A549 (cell line): ENCODE measurements at regions not wholly inside any gene's neighbourhood (a gene's known extent, or its start where the extent isn't known, plus 50 kb on each side); places are given as distances from the start of the nearest gene placed in this dataset.

Experiments
- ATAC-seq, 2 experiments: fragments of 200-7000 bp in 1 of 2; fragments of >200 bp in 1 of 2; cut with Nextera tagmentation in 1 of 2; cut with Tn5 transposase in 1 of 2; 3 replicates each; pipeline versions ENCODE4 v1.8.0 to v1.9.1; 2018 to 2020; ENCODE audit warnings: mild to moderate bottlenecking in 1 of 2, moderate library complexity in 1 of 2
- CTCF ChIA-PET: fragments of 300-600 bp; sonication (Branson Sonifier 250); formaldehyde crosslinking; extraction: SDS; loops from one replicate; lab custom pipeline; 2021; ENCODE audit warnings: antibody characterized with exemption, inconsistent platforms; lab: Yijun Ruan, JAX
- POLR2A ChIA-PET: fragments of 350-600 bp; formaldehyde crosslinking; extraction: SDS; loops from one replicate; lab custom pipeline; 2021; ENCODE audit warnings: antibody characterized with exemption, inconsistent platforms; lab: Yijun Ruan, JAX
- DNase-seq, 2 experiments: peaks; one replicate each; pipeline versions ENCODE4 v3.0.0 to v3.0.0-alpha.2; 2011 to 2016; ENCODE audit warnings: low read depth in 1 of 2, low spot score in 1 of 2
- FAIRE-seq: peaks from 2 replicates; lab custom pipeline; 2011; peaks lifted over from hg19 to GRCh38; lab: Jason Lieb, UNC
- H3K27ac ChIP-seq, 2 experiments: fragments of >200 bp; sonication (Bioruptor Twin); formaldehyde crosslinking; 3 replicates each; pipeline ENCODE4 v1.5.1; 2016 to 2017
- H3K4me1 ChIP-seq: fragments of >200 bp; sonication (Bioruptor Twin); formaldehyde crosslinking; 3 replicates; pipeline ENCODE4 v1.6.1; 2016
- H3K4me2 ChIP-seq: fragments of >200 bp; sonication (Bioruptor Twin); formaldehyde crosslinking; 3 replicates; pipeline ENCODE4 v1.6.1; 2016
- H3K4me3 ChIP-seq: fragments of >200 bp; sonication (Bioruptor Twin); formaldehyde crosslinking; 3 replicates; pipeline ENCODE4 v1.5.1; 2016
- H3K9me3 ChIP-seq: fragments of >200 bp; sonication (Bioruptor Twin); formaldehyde crosslinking; 3 replicates; pipeline ENCODE4 v1.6.1; 2016
- BCL3 ChIP-seq: fragments of >200 bp; sonication (Bioruptor Twin); formaldehyde crosslinking; IDR thresholded peaks from 3 replicates; pipeline ENCODE4 v1.6.1; 2016
- BHLHE40 ChIP-seq: IDR thresholded peaks from 2 replicates; pipeline ENCODE4 v1.6.1; 2012; ENCODE audit warnings: low read depth, low read length, inconsistent platforms
- CBX8 ChIP-seq: fragments of 200-600 bp; sonication (generic); IDR thresholded peaks from 2 replicates; pipeline ENCODE4 v1.6.1; 2016
- CEBPB ChIP-seq, 2 experiments: fragments of >200 bp in 1 of 2; sonication (Bioruptor Twin) in 1 of 2; formaldehyde crosslinking in 1 of 2; IDR thresholded peaks; 2 replicates each; pipeline ENCODE4 v1.6.1; 2012 to 2016
- CHD2 ChIP-seq: fragments of 150-350 bp; IDR thresholded peaks from 2 replicates; pipeline ENCODE4 v1.6.1; 2014; ENCODE audit warnings: low read length; ENCODE audit not compliant: partially characterized antibody
- CHD4 ChIP-seq: fragments of 200-600 bp; sonication (generic); IDR thresholded peaks from 2 replicates; pipeline ENCODE4 v1.6.1; 2016; ENCODE audit warnings: antibody characterized with exemption, mild to moderate bottlenecking, borderline replicate concordance
- FOSL2 ChIP-seq, 2 experiments: fragments of 450-650 bp in 1 of 2; fragments of >200 bp in 1 of 2; sonication (Bioruptor Twin) in 1 of 2; formaldehyde crosslinking; IDR thresholded peaks; 2 replicates each; pipeline versions ENCODE4 v1.5.0 to v1.6.1; 2016 to 2020; ENCODE audit warnings: mild to moderate bottlenecking in 1 of 2, moderate library complexity in 1 of 2
- HEYL ChIP-seq: fragments of 250-450 bp; sonication (Bioruptor Pico); IDR thresholded peaks from 2 replicates; pipeline ENCODE4 v1.8.0; 2021; ENCODE audit warnings: mild to moderate bottlenecking, moderate library complexity
- HOXB5 ChIP-seq: fragments of 250-450 bp; sonication (Bioruptor Pico); IDR thresholded peaks from 2 replicates; pipeline ENCODE4 v1.5.0; 2020; ENCODE audit warnings: mild to moderate bottlenecking, moderate library complexity
- JUNB ChIP-seq: fragments of >200 bp; sonication (Bioruptor Twin); formaldehyde crosslinking; IDR thresholded peaks from 2 replicates; pipeline ENCODE4 v1.6.1; 2016
- KDM1A ChIP-seq: fragments of 200-600 bp; sonication (generic); IDR thresholded peaks from 2 replicates; pipeline ENCODE4 v1.6.1; 2016; ENCODE audit warnings: low read depth, mild to moderate bottlenecking
- MYC ChIP-seq: IDR thresholded peaks from 2 replicates; pipeline ENCODE4 v1.6.1; 2012; ENCODE audit warnings: mild to moderate bottlenecking, inconsistent platforms, low read length, improper control_type of control experiment, borderline replicate concordance
- NFE2L2 ChIP-seq: fragments of 150-350 bp; conservative IDR thresholded peaks from 2 replicates; pipeline ENCODE4 v1.6.1; 2014; ENCODE audit warnings: low read length
- RAD21 ChIP-seq, 2 experiments: fragments of >200 bp in 1 of 2; sonication (Bioruptor Twin) in 1 of 2; formaldehyde crosslinking in 1 of 2; IDR thresholded peaks in 1 of 2; conservative IDR thresholded peaks in 1 of 2; 2 replicates in 1 of 2; 3 replicates in 1 of 2; pipeline ENCODE4 v1.6.1; 2012 to 2018; ENCODE audit warnings: inconsistent platforms in 1 of 2
- RARB ChIP-seq: fragments of 250-450 bp; sonication (Bioruptor Pico); IDR thresholded peaks from 2 replicates; pipeline ENCODE4 v1.8.0; 2021; ENCODE audit warnings: mild to moderate bottlenecking, moderate library complexity
- RFX5 ChIP-seq: fragments of 450-650 bp; IDR thresholded peaks from 2 replicates; pipeline ENCODE4 v1.7.1; 2014; ENCODE audit warnings: antibody characterized with exemption, mild to moderate bottlenecking, moderate library complexity
- SMC3 ChIP-seq: fragments of >200 bp; sonication (Bioruptor Twin); formaldehyde crosslinking; IDR thresholded peaks from 3 replicates; pipeline ENCODE4 v1.6.1; 2018; ENCODE audit warnings: inconsistent platforms
- TFCP2L1 ChIP-seq: fragments of 250-450 bp; sonication (Bioruptor Pico); IDR thresholded peaks from 2 replicates; pipeline ENCODE4 v1.5.0; 2021; ENCODE audit warnings: mild to moderate bottlenecking
- ZNF302 ChIP-seq: fragments of 250-450 bp; sonication (Bioruptor Pico); IDR thresholded peaks from 2 replicates; pipeline ENCODE4 v1.9.0; 2021; ENCODE audit warnings: inconsistent platforms, mild to moderate bottlenecking, moderate library complexity
- ZSCAN20 ChIP-seq: fragments of 250-450 bp; sonication (Bioruptor Pico); IDR thresholded peaks from 2 replicates; pipeline ENCODE4 v1.8.0; 2022; ENCODE audit warnings: mild to moderate bottlenecking, moderate library complexity
- WGBS: methylation state at CpG from one replicate; pipeline ENCODE4 v1.1.6; 2017; ENCODE audit errors: missing lambda C conversion rate; 5-methylcytosine and 5-hydroxymethylcytosine counted together
- TF ChIP-seq, protein P1 (sequence below): fragments of 250-450 bp; sonication (Bioruptor Pico); IDR thresholded peaks from 2 replicates; pipeline ENCODE4 v1.5.0; 2020; ENCODE audit warnings: low read depth, mild to moderate bottlenecking, moderate library complexity
- TF ChIP-seq, protein P2 (sequence below): fragments of >200 bp; sonication (Bioruptor Twin); formaldehyde crosslinking; IDR thresholded peaks from 3 replicates; pipeline ENCODE4 v1.5.1; 2016

DNA sequence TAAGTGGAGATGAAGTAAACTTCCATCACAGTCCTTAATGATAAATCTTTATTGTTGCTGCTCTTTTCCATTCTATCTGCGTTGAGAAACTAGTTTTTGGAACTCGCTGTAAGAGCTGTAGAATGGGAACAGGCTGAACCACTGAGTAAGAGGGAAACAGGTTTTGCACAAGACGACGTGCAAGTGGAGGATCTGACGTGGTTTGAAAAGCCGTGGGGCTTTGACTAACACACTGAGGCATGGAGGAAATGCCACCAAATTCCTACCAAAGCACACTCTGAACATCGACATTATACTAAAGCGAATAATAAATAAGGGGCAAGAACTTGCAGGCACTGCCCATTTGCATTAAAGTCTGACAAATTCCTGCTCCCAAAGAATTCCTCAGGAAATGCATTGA, 160.6 kb downstream of the KLF6 start:
- 75% methylated on average over 8 of the region's 8 CpGs for WGBS
- no peak for ATAC-seq
- Histone ChIP-seq H3K4me1 (no peaks in the 10 kb centered on the region), H3K9me3 (0 out of 3 replicates have a peak, but pooled peaks cover 2% of the 10 kb centered on the region), H3K4me2 (no peak overlapping the region), H3K27ac (no peak overlapping the region), H3K4me3 (no peak overlapping the region)
- POLR2A ChIA-PET: no interaction called here
- CTCF ChIA-PET: no interaction called here
- TF ChIP-seq CHD4 (no peak), ZNF302 (no peak), JUNB (no peak), BCL3 (no peak), RAD21 (conservative IDR thresholded peaks at IDR 0.05 in 1 of 2, IDR thresholded peaks at IDR 0.05 in 1 of 2) (no peak), RFX5 (no peak), RARB (CRISPR knock-in tag) (no peak), MYC (no peak)
- TF ChIP-seq, protein P1, sequence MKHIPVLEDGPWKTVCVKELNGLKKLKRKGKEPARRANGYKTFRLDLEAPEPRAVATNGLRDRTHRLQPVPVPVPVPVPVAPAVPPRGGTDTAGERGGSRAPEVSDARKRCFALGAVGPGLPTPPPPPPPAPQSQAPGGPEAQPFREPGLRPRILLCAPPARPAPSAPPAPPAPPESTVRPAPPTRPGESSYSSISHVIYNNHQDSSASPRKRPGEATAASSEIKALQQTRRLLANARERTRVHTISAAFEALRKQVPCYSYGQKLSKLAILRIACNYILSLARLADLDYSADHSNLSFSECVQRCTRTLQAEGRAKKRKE (CRISPR knock-in tag): no peak
- TF ChIP-seq, protein P2, sequence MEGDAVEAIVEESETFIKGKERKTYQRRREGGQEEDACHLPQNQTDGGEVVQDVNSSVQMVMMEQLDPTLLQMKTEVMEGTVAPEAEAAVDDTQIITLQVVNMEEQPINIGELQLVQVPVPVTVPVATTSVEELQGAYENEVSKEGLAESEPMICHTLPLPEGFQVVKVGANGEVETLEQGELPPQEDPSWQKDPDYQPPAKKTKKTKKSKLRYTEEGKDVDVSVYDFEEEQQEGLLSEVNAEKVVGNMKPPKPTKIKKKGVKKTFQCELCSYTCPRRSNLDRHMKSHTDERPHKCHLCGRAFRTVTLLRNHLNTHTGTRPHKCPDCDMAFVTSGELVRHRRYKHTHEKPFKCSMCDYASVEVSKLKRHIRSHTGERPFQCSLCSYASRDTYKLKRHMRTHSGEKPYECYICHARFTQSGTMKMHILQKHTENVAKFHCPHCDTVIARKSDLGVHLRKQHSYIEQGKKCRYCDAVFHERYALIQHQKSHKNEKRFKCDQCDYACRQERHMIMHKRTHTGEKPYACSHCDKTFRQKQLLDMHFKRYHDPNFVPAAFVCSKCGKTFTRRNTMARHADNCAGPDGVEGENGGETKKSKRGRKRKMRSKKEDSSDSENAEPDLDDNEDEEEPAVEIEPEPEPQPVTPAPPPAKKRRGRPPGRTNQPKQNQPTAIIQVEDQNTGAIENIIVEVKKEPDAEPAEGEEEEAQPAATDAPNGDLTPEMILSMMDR: no peak
- no peak for FAIRE-seq
- no peak for DNase-seq

DNA sequence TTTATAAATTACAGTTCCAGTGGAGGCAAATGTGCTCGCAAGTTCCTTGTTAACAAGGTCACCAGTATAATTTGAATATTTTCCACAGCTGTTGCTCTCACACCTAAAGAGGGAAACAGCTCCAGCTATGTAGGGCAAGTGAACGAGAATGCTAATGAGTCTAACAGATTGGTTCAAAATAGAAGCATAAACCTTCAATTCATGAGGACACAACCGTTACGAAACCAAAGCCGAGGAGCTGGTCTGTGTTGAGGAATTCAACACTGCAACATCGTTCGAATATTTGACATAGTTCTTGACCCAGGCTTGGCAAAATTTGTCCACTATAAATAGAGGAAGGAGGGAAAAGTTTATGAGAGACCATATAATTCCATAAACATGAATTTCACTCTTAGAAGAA, 161.3 kb downstream of the KLF6 start:
- no peak for DNase-seq
- Histone ChIP-seq H3K4me3 (no peak overlapping the region), H3K27ac (no peak overlapping the region), H3K9me3 (0 out of 3 replicates have a peak, but pooled peaks cover 2% of the 10 kb centered on the region), H3K4me2 (no peak overlapping the region), H3K4me1 (no peaks in the 10 kb centered on the region)
- ChIA-PET CTCF (no interaction called here), POLR2A (interaction anchor here (0.5 kb wide), 1 partner anchor 551 kb away, joined by 6 read pairs; no protein-coding TSS in a partner anchor)
- no peak for FAIRE-seq
- TF ChIP-seq HEYL (CRISPR knock-in tag) (no peak), BHLHE40 (no peak), SMC3 (no peak), TFCP2L1 (CRISPR knock-in tag) (no peak), NFE2L2 (no peak), FOSL2 (IDR thresholded peaks at IDR 0.05) (no peak), FOSL2 (CRISPR knock-in tag; IDR thresholded peaks at IDR 0.05) (no peak), CEBPB (IDR thresholded peaks at IDR 0.05) (no peak), KDM1A (no peak), MYC (no peak), ZSCAN20 (CRISPR knock-in tag) (no peak), HOXB5 (CRISPR knock-in tag) (no peak), CHD2 (no peak), CBX8 (no peak)
- ATAC-seq: no peak
- WGBS: 66% methylated on average over 7 of the region's 7 CpGs
